Activated CD8-positive, alpha-beta memory T cell treated with anti-CD3 and anti-CD28 coated beads, Interleukin-2, amount 50 U/mL, for 24 hours (primary cell): ENCODE measurements at regions not wholly inside any gene's neighbourhood (a gene's known extent, or its start where the extent isn't known, plus 50 kb on each side); places are given as distances from the start of the nearest gene placed in this dataset.
A peak's percentile ranks its signal among the peaks of the same experiment; 100 is the strongest.

Experiments
- DNase-seq: peaks from one replicate; pipeline ENCODE4 v3.0.0-alpha.2; 2020; ENCODE audit errors: extremely low read depth

- DNase-seq, result no peak
Observed at GRCh38 chr3:157631478-157631877, 128.3 kb upstream of the VEPH1 start.

- no peak for DNase-seq
Observed at GRCh38 chr3:157626817-157627216, 123.6 kb upstream of the VEPH1 start.

- no peak for DNase-seq
Observed at GRCh38 chr3:157624801-157625200, 121.6 kb upstream of the VEPH1 start.

- DNase-seq, result no peak
Observed at GRCh38 chr3:157618886-157619285, 115.7 kb upstream of the VEPH1 start.

GRCh38 chr3:157618075-157618760, 115.0 kb upstream of the VEPH1 start:
- no peak for DNase-seq

- DNase-seq, result no peak
Observed at GRCh38 chr3:157614896-157615295, 111.7 kb upstream of the VEPH1 start.

GRCh38 chr3:157611536-157612076, 108.4 kb upstream of the VEPH1 start:
- no peak for DNase-seq

- no peak for DNase-seq
Observed at GRCh38 chr3:157610876-157611535, 107.8 kb upstream of the VEPH1 start.

- DNase-seq, result no peak
Observed at GRCh38 chr3:157607826-157608405, 104.7 kb upstream of the VEPH1 start.

- DNase-seq, result no peak
Observed at GRCh38 chr3:157606852-157607197, 103.6 kb upstream of the VEPH1 start.

- peak; percentile 29 for DNase-seq
Observed at GRCh38 chr3:157606011-157606851, 103.0 kb upstream of the VEPH1 start.

GRCh38 chr3:157605356-157605755, 102.1 kb upstream of the VEPH1 start:
- no peak for DNase-seq

GRCh38 chr3:157602424-157602823, 99.2 kb upstream of the VEPH1 start:
- no peak for DNase-seq

- no peak for DNase-seq
Observed at GRCh38 chr3:157595259-157595658, 92.0 kb upstream of the VEPH1 start.

- no peak for DNase-seq
Observed at GRCh38 chr3:157594413-157594812, 91.2 kb upstream of the VEPH1 start.

GRCh38 chr3:157592769-157593168, 89.6 kb upstream of the VEPH1 start:
- DNase-seq, result no peak

GRCh38 chr3:157590273-157590672, 87.1 kb upstream of the VEPH1 start:
- no peak for DNase-seq

- DNase-seq, result no peak
Observed at GRCh38 chr3:157589211-157589610, 86.0 kb upstream of the VEPH1 start.

- no peak for DNase-seq
Observed at GRCh38 chr3:157588386-157589060, 85.3 kb upstream of the VEPH1 start.

GRCh38 chr3:157586293-157586692, 83.1 kb upstream of the VEPH1 start:
- DNase-seq, result no peak

- DNase-seq, result no peak
Observed at GRCh38 chr3:157585386-157585785, 82.2 kb upstream of the VEPH1 start.

GRCh38 chr3:157582637-157582973, 79.4 kb upstream of the VEPH1 start:
- DNase-seq, result no peak
